Anterior cingulate cortex (tissue), 58 donors: ENCODE measurements at regions not wholly inside any gene's neighbourhood (a gene's known extent, or its start where the extent isn't known, plus 50 kb on each side); places are given as distances from the start of the nearest gene placed in this dataset.

Source experiments
- DNase-seq, 58 donors: peaks; one replicate each; lab custom pipeline; 2025; lab: John Stamatoyannopoulos, UW

DNA sequence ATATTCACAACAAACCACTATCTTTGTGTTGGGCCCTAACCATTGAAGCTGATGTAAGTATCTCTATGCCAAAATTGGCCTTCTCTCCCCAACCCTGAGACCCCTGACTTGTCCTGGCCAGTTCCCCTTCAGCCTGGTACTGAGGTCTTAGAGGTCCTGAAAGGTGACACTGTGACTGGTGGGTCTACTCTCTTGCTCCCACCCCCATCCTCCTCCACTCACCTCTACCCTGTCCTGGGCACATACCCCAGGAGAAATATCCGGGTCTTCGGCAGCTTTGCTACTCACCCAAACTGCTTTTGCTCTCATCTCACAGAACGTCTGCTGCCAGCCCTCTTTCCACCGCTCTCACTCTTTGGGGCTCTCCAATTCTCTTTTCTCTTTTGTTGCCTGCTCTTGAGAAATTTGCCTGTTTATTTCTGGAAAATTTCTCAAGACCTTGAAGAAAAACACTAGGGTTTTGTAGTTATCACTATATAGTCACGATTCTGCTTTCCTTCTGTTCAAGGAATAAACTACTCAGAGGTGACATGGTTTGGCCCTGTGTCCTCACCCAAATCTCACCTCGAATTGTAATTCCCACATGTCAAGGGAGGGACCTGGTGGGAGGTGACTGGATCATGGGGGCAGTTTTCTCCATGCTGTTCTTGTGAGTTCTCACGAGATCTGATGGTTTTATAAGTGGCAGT is 133.8 kb upstream of the PKDCC start:
- DNase-seq = no peak

DNA sequence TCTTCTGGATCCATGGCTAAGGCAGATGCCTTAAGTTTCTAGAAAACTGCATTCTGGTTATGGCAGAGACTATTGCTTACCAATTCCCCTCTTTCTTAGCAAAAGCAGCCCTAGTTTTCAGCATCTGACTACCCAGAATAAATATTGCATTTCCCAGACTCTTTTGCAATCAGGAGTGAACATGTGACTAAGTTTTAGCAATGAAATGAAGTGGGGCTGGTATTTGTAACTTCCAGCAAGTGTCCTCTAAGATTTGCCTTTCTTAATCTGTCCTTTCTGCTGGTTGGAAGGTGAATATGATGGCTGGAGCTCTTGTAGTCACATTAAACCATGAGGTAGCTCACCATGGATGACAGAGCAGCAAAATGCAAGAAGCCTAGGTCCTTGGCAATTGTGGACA is 132.9 kb upstream of the PKDCC start:
- no peak for DNase-seq

DNA sequence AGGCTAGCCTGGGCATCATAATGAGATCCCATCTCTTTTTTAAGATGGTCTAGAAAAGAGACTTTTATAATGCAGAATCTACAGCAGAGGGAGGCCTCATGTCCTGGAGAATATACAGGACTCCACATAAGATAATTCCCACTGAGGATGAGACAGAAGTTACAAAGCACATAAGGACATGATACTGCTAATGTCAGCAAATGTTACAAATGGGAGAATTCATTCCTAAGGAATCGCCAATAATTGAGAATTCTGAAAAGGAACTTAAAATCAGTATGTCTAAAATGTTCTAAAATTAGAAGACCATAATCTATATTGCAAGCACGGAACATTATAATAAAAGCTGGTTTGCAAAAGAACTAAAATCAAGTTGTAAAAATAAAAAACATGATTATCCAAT is 131.6 kb upstream of the PKDCC start:
- DNase-seq = no peak

DNA sequence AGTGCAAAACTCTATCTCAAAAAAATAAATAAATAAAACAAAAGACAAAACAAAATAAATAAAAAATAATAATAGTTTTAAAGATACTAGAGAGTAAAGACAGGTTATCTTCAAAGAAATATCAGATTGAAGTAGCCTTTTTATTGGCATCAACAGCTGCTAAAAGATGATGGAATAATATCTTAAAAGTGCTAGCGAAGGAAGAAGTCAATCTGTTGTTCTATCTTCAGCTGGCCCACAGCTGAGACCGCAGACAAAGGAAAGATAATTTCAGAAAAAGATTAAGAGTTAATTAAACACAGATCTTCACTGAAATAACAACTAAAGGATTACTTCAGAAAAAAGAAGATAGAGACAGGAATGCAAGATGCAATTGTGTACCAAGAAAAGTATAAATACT is 130.2 kb upstream of the PKDCC start:
- no peak for DNase-seq

DNA sequence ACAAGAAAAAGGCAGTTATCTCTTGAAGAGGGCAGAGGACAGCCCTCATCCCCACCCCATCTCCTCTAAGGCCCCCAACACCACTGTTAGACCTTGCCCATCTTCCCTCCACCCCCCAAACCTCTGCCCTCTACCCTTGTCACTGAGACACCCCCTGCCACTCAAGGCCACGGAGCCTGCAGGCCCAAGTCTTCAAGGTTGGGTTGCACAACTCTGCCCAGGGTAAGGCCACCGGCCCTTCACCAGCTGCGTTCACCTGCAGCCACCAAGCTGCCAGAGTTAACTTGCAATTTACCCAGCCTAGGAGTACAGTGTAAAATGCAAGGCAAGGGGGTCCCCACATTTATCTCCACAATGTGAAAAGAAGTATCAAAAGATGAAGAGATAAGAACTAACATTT is 128.7 kb upstream of the PKDCC start:
- DNase-seq = no peak

DNA sequence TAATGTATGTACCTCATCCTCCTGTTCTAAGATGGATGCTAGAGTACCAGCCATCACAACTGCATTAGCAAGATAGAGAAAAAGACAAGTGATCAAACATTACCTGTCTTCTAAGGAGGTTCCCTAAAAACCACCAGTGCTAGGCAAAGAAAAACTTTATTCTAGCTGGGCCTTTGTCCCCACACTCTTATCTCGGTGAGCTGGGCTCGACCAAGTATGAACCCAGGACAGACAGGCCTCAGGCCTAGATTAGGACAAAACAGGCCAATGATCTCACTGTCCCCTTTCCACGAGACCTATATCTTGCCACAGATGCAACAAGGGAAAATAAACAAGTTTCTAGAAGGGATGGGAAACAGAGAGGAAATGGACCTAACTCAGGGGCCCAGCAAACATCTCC is 127.6 kb upstream of the PKDCC start:
- DNase-seq = no peak

DNA sequence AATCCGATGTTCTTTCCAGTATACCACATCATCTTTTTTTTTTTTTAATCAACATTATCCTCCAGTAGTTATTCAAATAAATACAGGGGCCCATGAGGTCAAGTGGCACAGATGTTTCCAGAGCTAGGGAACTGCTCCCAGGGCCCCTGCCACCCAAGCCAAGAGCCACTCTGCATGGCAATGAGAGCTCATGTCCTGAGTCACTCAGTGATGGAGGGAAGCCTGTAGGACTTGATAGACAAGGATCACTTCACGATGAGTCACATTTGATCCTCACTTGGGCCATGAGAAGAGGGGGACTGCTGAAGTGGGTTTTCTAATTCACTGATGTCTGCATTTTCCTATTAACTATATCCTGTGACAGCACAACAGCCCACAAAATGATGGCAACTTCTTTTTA is 127.0 kb upstream of the PKDCC start:
- DNase-seq = no peak

DNA sequence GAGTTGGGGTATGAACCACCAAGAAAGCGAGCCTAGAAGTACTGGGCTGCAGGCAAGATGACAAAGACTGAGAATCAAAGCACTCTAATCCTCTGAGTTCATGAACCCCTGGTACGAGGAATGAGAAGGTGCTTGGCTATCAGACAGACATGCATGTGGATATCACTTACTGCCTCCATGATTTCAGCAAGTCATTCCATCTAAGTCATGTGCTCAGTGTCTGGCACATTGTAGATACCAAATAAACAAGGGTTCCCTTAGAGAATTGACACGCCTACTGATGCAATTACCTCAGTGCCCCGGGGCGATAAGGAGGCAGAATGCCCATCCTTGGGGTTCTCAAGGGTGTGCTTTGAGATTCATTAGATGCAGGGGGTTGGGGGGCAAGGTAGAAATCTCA is 125.6 kb upstream of the PKDCC start:
- DNase-seq = no peak

DNA sequence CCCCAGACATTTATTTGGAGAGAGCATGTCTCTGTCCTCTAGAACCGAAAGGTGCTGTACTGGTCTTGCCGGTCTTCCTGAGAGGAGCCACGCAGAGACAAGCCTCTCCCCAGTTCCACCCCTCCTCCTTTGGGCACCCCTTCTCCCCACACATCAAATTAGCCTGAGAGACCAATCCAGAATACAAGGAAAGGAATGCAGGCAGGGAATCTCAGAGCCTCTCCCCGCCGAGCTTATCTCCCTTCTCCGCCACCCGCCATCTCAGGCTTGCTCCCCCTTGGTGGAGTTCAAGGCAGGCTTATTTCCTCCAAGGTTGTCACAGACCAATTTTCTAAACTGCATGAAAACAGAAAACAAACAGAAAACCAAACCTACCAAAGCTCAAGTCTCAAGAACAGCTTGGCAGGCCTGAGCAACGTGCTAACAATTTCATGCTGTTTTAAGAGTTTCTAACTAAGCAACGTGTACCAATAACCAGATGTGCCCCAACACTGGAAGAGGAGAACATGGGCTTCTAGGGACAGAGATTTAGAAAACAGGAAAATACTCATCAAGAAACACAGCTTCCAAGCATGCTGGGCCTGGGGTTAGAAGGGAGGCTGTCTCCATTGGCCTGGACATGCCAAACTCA is 124.5 kb upstream of the PKDCC start:
- DNase-seq = no peak

DNA sequence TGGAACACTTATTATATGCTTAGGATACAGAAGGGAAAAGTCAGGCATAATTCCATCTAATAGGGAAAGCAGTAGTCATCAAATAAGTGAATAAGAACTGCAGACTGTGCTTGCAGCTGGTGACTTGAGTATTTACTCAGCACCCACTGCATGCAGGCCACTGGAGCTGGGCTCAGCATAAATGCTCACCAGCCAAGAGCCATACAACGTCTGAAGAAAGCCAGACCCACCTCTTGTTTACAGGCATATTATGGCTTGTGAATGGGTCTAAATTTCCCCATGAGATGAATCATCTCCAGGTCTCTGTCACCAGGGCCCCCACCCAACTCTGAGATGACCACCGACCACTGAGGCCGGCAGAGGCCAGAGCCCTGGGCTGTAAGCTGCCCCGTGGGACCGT is 123.8 kb upstream of the PKDCC start:
- no peak for DNase-seq

DNA sequence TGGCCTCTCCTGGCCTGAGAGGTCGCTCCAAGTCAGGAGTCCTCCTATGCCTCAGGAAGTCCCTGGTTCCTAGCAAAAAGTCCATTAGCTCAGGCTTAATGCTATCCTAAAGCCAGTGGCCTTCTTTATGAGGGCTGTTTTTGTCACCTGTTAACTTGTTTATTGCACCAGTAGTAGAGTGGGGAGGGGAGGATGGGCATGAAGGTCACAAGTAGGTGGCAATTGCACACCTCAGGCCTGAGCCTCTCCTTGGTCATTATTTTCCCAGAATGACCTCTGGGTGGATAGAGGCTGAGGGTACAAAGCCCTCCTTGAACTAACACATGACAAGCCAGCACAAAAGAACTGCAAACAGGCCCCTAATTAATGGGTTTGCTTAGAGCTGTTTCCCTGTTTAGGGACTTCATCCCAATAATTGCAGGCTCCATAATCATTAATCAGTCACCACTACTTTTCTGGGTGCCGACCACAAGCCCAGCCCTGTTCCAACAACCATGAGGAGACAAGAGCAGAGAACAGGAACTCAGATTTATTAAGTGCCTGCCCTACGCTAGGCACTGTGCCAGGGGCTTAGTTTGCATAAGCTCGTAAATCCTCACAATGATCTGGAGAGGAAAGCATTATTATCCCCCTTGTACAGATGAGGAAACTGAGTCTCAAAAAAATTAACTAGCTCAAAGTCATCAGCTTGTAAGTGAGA is 123.0 kb upstream of the PKDCC start:
- DNase-seq = no peak

DNA sequence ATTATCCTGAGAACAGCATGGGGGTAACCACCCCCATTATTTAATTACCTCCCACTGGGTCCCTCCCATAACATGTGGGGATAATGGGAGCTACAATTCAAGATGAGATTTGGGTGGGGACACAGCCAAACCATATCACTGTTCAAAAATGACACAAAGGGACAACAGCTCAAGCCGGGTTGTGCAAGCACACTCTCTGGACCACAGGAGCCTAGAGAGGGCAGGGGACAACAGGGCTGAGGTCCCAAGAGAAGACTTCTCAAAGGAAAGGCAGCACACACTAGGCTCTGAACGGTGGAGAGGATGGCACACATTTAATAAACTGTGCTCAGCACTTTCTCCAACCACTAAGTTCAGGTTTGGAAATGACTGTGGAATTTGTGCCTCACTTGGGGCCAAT is 122.1 kb upstream of the PKDCC start:
- no peak for DNase-seq

DNA sequence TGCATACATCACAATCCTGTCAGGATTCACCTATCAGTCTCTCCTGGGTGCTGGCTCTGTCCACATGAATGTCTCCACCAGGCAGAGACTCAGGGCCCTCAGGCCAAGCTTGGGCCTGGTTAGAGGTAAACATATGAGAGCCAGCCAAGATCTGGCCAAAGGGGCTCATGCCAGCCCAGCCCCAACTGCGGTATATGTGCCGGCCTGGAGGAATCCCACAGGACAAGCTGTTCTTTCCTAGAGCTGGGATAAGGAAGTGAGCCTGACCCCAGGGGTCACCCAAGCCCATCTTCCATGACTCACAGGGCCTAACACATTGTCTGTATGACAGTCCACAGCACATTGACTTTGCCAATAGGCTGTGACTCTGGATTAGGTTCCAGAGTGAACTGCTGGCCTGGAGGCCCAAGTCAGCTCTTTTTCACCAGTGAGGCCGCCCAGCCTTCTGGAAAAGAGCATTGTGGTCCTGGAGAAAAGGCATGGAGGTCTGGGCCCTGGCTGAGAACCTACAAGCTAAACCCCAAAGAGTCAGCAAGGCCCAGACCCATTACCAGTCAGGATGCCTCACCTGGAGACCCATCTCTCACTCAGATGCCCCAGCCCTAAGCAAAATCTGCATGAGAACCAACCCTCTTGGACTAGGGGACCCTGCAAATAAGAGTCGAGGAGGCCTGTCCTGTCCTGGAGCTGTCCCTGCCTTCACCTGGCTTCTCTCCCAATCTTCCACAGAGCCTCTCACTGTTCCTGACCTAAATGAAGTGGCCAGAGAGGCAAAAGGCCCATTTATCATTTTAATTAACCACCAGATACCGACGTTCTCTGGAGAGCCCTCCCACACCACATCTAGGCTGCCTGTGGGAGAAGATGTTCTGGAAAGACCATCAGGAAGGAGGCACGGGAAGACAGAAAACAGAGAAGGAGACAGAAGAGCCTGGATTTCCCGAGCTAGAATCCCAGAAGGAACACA is 120.9 kb upstream of the PKDCC start:
- no peak for DNase-seq

DNA sequence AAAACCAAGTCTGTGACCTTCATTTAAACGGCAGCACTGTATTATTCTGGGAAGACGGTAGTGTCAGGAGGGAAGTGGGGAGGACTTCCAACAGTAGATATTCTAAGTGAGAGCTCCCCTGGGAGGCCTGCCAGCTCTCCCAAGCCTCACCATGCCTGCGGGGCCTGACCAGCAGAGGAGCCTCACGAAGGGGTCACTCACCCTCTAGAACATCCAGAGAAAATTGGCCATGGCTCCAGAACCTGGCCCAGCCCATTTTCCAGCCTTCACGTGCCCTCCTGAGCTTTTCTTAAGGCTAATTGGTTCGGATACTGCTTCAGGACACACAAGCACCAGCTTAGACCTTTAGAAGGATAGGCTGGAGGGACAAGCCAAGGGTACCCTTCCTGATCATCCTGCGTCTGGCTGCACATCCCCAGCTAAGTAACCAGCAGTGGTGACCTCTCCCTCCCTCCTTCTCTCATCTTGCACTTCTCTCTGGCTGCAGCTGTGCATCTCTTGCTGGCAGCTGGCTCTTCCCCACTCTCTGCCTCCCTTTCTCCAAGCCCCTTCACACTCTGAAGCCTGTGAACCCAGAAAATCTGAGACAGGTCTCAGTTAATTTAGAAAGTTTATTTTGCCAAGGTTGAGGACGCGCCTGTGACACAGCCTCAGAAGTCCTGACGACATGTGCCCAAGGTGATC is 120.1 kb upstream of the PKDCC start:
- peak in 1 of 58 donors; percentile 4 for DNase-seq

DNA sequence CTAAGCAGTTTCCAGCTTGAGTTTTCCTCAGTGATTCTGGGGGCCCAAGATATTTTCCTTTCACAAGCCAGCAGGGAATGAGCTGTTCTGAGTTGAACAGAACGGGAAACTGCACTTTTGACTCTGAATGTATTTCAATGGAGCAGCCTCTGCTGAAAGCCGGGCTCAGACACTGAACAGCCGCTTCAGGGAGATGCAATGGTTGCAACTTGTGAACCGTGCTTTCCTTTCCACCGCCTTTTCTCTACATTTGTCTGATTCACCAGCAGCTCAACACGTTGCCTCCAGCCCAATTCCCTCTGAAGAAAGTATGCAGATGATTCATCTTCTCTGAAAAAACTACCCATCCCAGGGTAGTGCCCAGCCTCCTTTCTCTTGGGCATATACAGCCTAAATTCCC is 119.3 kb upstream of the PKDCC start:
- DNase-seq = peak in 2 of 58 donors; percentile 5 to 23

DNA sequence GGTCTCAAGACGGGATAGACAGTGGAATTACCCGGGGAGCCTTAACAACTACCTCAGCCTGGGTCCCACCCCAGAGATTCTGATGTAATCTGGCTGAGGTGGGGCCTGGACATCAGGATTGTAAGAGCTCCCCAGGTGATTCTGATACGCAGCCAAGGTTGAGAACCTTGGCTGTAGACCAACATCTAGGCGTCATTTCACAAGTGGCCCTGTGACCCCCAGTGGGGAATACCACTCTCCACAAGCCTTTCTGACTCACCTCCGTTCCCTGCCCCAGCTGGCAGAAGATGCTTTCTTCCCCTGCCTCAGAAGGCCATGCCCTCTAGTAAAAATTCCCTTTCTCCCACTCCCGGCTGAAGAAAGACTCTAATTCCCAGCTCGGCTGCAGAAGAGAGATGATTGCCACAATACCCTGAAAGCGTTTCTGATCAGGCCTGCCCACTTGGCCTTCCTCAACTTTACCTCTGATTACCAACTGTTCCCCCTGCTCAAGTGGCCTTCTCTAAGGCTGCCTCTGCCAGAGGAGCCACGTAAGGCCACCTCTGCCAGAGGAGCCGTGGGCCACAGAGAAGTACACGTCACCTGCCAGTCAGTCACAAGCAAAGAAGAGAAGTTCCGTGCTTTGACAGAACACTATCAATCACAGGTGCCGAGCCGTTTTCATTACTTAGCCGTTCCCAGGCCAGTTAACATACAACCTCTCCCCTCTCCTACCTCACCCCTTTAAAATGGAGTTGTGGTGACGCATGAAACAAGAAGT is 116.8 kb upstream of the PKDCC start:
- DNase-seq = no peak

DNA sequence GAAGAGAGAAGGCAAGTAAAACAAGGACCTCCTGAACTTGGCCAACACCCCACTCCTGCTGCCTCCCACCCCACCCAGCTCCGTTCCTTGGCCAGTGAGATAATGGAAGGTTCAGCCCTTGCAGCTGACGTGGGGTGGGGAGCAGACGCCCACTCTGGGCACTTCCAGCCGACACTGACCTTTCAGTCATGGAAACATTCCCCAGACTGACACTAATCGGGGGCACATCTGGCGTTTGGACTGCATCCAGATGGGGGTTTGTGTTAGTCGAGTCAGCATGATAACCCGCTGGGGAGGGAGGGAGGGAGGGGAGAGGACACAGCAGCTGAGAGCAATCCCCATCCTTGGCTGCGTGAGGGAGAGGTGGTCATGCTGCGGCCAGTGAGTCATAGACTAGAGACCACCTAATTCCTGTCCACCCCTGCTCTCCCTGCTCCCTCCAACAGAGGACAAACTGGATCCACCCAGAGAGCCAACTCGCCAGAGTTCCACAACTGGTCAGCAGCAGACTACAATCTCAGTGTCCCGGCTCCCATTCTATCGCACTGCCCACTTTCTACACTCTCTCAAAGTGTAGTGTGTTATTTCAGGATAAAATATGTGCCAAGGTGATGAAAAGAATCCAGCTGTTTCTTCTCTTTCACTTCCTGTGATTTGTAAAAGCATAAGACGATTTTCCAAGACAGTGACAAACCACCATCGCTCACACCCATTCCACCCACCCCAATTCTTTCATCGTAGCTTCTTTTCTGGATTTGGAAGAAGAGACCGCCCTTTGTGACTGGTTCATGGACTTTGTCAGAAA is 115.4 kb upstream of the PKDCC start:
- DNase-seq = no peak

DNA sequence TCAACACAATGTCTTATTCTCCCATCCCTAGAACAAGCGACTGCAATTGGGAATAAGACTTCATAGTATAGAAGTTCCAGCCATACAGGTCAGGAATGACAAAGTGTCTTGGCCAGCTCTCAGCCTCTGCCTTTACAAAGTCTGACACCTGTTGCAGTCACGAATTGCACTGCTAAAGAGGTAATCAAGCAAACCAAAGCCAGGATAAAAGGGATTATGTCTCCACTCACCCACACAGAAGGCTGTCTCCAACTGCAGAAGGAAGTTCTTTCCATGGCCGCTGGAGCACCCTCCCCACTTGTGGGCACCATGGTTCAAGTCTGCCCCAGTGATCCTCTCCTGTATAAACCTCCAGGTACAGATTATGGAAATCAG is 114.8 kb upstream of the PKDCC start:
- no peak for DNase-seq
